Left ventricle myocardium inferior (tissue), 1 donor: ENCODE measurements at regions not wholly inside any gene's neighbourhood (a gene's known extent, or its start where the extent isn't known, plus 50 kb on each side); places are given as distances from the start of the nearest gene placed in this dataset.
"Not testable (repeated sequence)": the region's sequence is repeated elsewhere in the genome, so short reads cannot be mapped to it uniquely, and the experiment has no call there.

ENCODE experiments used
- DNase-seq: peaks from one replicate; pipeline ENCODE4 v3.0.0-alpha.2; 2020
- H3K27ac ChIP-seq: fragments of 200-600 bp; replicated peaks from 2 replicates; pipeline ENCODE4 v1.8.0; 2021
- H3K27me3 ChIP-seq: fragments of 200-600 bp; 2 replicates; pipeline ENCODE4 v1.8.0; 2021; ENCODE audit warnings: low read depth
- H3K36me3 ChIP-seq: fragments of 200-600 bp; 2 replicates; pipeline ENCODE4 v1.8.0; 2021
- H3K4me1 ChIP-seq: fragments of 200-600 bp; 2 replicates; pipeline ENCODE4 v1.8.0; 2021
- H3K4me3 ChIP-seq: fragments of 200-600 bp; 2 replicates; pipeline ENCODE4 v1.8.0; 2021; ENCODE audit warnings: mild to moderate bottlenecking, moderate library complexity
- H3K9me3 ChIP-seq: fragments of 200-600 bp; replicated peaks from 2 replicates; pipeline ENCODE4 v1.8.0; 2021
- CTCF ChIP-seq: fragments of 200-600 bp; IDR thresholded peaks from 2 replicates; pipeline ENCODE4 v1.8.0; 2021; ENCODE audit warnings: antibody characterized with exemption, mild to moderate bottlenecking, borderline replicate concordance
- intact Hi-C: fragments of 100-400 bp; cut with micrococcal nuclease; formaldehyde crosslinking; loops from one replicate; pipeline ENCODE4 v1.11.0; 2022
- donor health status: DM: no; HTN: yes; CAD: no; lungs with severe emphysema.

GRCh38 chr12:131430158-131430742 lies 280.6 kb upstream of the SFSWAP start:
- Histone ChIP-seq H3K36me3 (no peaks in the 10 kb centered on the region), H3K27me3 (peaks cover 55% of the 10 kb centered on the region), H3K9me3 (peaks cover 10% of the 10 kb centered on the region), H3K4me3 (no peak overlapping the region), H3K4me1 (no peaks in the 10 kb centered on the region), H3K27ac (no peak overlapping the region)
- intact Hi-C loops, result no loop called here
- DNase-seq, result no peak
- no peak for TF ChIP-seq CTCF

- H3K27ac ChIP-seq, H3K9me3 ChIP-seq, intact Hi-C loops, H3K4me3 ChIP-seq, H3K36me3 ChIP-seq, H3K4me1 ChIP-seq, DNase-seq: not testable (repeated sequence)
- peaks cover 58% of the 10 kb centered on the region for H3K27me3 ChIP-seq
These were observed 279.7 kb upstream of the SFSWAP start for GRCh38 chr12:131431126-131431655.

- H3K27ac ChIP-seq, result no peak overlapping the region
- intact Hi-C loops, result no loop called here
- DNase-seq, result no peak
- no peak for TF ChIP-seq CTCF
- H3K9me3 ChIP-seq, result peaks cover 9% of the 10 kb centered on the region
- H3K4me1 ChIP-seq, result no peaks in the 10 kb centered on the region
- peaks cover 67% of the 10 kb centered on the region for H3K27me3 ChIP-seq
- H3K4me3 ChIP-seq, result no peak overlapping the region
- no peaks in the 10 kb centered on the region for H3K36me3 ChIP-seq
These were observed 278.2 kb upstream of the SFSWAP start for GRCh38 chr12:131432532-131433260.

GRCh38 chr12:131434208-131435125 lies 276.4 kb upstream of the SFSWAP start:
- Histone ChIP-seq H3K4me1 (no peaks in the 10 kb centered on the region), H3K27me3 (peaks cover 75% of the 10 kb centered on the region), H3K9me3 (peaks cover 9% of the 10 kb centered on the region), H3K4me3 (peak overlapping the region; percentile 27), H3K36me3 (no peaks in the 10 kb centered on the region), H3K27ac (no peak overlapping the region)
- TF ChIP-seq CTCF, result no peak
- DNase-seq, result no peak
- intact Hi-C loops, result no loop called here

GRCh38 chr12:131436922-131437705 lies 273.8 kb upstream of the SFSWAP start:
- H3K27me3 ChIP-seq, result peaks cover 55% of the 10 kb centered on the region
- H3K4me1 ChIP-seq, result no peaks in the 10 kb centered on the region
- no peak overlapping the region for H3K4me3 ChIP-seq
- no peaks in the 10 kb centered on the region for H3K36me3 ChIP-seq
- no peak for DNase-seq
- intact Hi-C loops, result no loop called here
- no peak for TF ChIP-seq CTCF
- H3K27ac ChIP-seq, result no peak overlapping the region
- no peaks in the 10 kb centered on the region for H3K9me3 ChIP-seq
